ENCODE measurements at regions not wholly inside any gene's neighbourhood (a gene's known extent, or its start where the extent isn't known, plus 50 kb on each side); places are given as distances from the start of the nearest gene placed in this dataset.
"Not testable (repeated sequence)": the region's sequence is repeated elsewhere in the genome, so short reads cannot be mapped to it uniquely, and the experiment has no call there.

- POLR2A ChIA-PET: no interaction called here
- no peak overlapping the region for H3K4me3 Mint-ChIP-seq
- no peaks in the 10 kb centered on the region for H3K27me3 Mint-ChIP-seq
- CTCF ChIA-PET: no interaction called here
- no peaks in the 10 kb centered on the region for H3K4me1 Mint-ChIP-seq
- H3K27ac Mint-ChIP-seq: no peak overlapping the region
- no peak for DNase-seq
- no peaks in the 10 kb centered on the region for H3K36me3 Mint-ChIP-seq (ENCODE audit: low read depth)
- H3K9me3 Mint-ChIP-seq: no peaks in the 10 kb centered on the region
Measured at GRCh38 chr7:91614431-91614830, 266.1 kb downstream of the MTERF1 start.

- no peaks in the 10 kb centered on the region for H3K36me3 Mint-ChIP-seq (ENCODE audit: low read depth)
- no peak overlapping the region for H3K27ac Mint-ChIP-seq
- no peak overlapping the region for H3K4me3 Mint-ChIP-seq
- ChIA-PET CTCF (no interaction called here), POLR2A (no interaction called here)
- no peaks in the 10 kb centered on the region for H3K4me1 Mint-ChIP-seq
- no peak for DNase-seq
- no peaks in the 10 kb centered on the region for H3K27me3 Mint-ChIP-seq
- peaks cover 2% of the 10 kb centered on the region for H3K9me3 Mint-ChIP-seq
Measured at GRCh38 chr7:91618776-91619765, 261.4 kb downstream of the MTERF1 start.

DNA sequence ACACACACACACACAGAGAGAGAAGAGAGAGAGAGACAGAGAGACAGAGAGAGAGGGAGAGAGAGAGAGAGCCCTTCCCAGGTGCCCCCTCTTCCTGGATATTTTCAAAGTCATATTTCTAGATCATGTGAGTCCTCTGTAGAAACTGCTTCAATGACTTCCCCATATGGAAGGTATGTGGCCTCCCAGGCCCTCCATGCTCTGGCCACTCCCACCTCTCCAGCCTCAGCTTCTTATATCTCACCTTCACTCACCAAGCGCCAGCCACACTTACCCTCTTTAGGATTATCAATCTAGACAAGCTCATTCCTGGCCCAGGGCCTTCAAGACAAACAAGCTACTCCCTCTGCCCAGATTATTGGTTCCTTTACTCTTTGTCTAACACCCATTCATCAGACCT lies 259.7 kb downstream of the MTERF1 start:
- Mint-ChIP-seq H3K9me3 (peaks cover 5% of the 10 kb centered on the region), H3K4me3 (no peak overlapping the region), H3K36me3 (ENCODE audit: low read depth) (no peaks in the 10 kb centered on the region), H3K4me1 (no peaks in the 10 kb centered on the region), H3K27ac (no peak overlapping the region), H3K27me3 (no peaks in the 10 kb centered on the region)
- DNase-seq: no peak
- ChIA-PET POLR2A (no interaction called here), CTCF (no interaction called here)

GRCh38 chr7:91627324-91627723 lies 253.2 kb downstream of the MTERF1 start:
- DNase-seq; H3K36me3 Mint-ChIP-seq (ENCODE audit: low read depth); POLR2A ChIA-PET; CTCF ChIA-PET; H3K27ac Mint-ChIP-seq; H3K4me3 Mint-ChIP-seq; H3K4me1 Mint-ChIP-seq; H3K27me3 Mint-ChIP-seq: not testable (repeated sequence)
- peaks cover 11% of the 10 kb centered on the region for H3K9me3 Mint-ChIP-seq

DNA sequence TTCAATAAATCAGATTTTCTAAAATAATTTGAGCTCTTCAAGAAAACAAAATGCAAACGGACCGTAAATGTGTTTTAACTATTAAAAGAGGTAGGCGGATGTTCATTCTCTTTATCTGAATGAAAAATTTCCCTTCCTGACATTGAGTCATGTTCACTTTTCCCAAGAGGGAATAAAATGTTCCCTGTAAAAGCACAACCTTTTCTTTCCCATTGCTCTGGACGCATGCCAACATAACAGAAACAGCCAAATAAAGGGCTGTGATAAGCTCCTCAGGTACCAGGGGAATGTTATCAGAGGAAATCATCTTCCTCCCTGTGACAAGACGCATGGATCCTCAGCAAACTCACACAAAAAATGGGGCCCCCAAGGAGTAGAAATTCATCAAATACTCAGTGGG lies 251.8 kb downstream of the MTERF1 start:
- Mint-ChIP-seq H3K9me3 (peaks cover 14% of the 10 kb centered on the region), H3K36me3 (ENCODE audit: low read depth) (no peaks in the 10 kb centered on the region), H3K4me3 (no peak overlapping the region), H3K4me1 (no peaks in the 10 kb centered on the region), H3K27ac (no peak overlapping the region), H3K27me3 (no peaks in the 10 kb centered on the region)
- ChIA-PET POLR2A (no interaction called here), CTCF (no interaction called here)
- DNase-seq: no peak

GRCh38 chr7:91630581-91631380 lies 249.7 kb downstream of the MTERF1 start:
- no peak overlapping the region for H3K27ac Mint-ChIP-seq
- no peak for DNase-seq
- ChIA-PET CTCF (no interaction called here), POLR2A (no interaction called here)
- H3K27me3 Mint-ChIP-seq: no peaks in the 10 kb centered on the region
- H3K36me3 Mint-ChIP-seq (ENCODE audit: low read depth): no peaks in the 10 kb centered on the region
- peaks cover 14% of the 10 kb centered on the region for H3K9me3 Mint-ChIP-seq
- H3K4me3 Mint-ChIP-seq: no peak overlapping the region
- no peaks in the 10 kb centered on the region for H3K4me1 Mint-ChIP-seq

DNA sequence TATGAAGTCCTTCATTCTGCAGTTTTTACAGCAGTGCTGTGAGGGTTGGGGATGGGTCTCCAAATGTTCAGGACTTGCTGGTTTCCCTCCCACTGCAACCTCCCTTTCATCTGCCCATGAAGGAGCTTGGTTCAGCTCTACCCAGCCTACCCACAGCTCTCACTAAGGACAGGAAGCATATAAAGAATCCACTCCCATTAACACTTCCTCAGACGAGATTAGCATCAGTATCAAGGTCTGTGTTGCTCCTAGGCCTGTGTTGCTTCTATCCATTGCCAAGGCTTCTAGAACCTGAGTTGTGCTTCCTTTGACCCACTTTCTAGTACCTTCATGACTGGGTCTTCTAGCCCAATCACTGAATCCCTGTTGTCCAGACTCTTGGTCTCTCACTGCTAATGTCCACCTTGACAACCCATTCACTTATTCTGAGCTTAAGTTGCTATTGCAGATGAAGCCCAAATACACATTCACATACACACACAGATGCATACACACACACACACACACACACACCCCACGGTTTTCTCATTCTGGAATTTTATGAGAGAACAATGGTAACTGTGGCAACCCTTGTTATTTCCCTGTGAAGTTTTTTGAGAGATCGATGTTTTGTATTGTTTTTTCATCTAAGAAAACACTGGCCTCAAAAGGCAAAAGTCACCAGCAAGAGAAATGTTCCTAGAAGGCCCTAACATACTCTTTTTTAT lies 248.1 kb downstream of the MTERF1 start:
- ChIA-PET CTCF (no interaction called here), POLR2A (no interaction called here)
- Mint-ChIP-seq H3K27ac (no peak overlapping the region), H3K4me3 (no peak overlapping the region), H3K4me1 (no peaks in the 10 kb centered on the region), H3K27me3 (no peaks in the 10 kb centered on the region), H3K36me3 (ENCODE audit: low read depth) (no peaks in the 10 kb centered on the region), H3K9me3 (peaks cover 6% of the 10 kb centered on the region)
- no peak for DNase-seq

- H3K27me3 Mint-ChIP-seq: no peaks in the 10 kb centered on the region
- no peaks in the 10 kb centered on the region for H3K36me3 Mint-ChIP-seq (ENCODE audit: low read depth)
- H3K9me3 Mint-ChIP-seq: peaks cover 6% of the 10 kb centered on the region
- no peak overlapping the region for H3K27ac Mint-ChIP-seq
- ChIA-PET CTCF (no interaction called here), POLR2A (no interaction called here)
- H3K4me3 Mint-ChIP-seq: no peak overlapping the region
- DNase-seq: no peak
- no peaks in the 10 kb centered on the region for H3K4me1 Mint-ChIP-seq
Measured at GRCh38 chr7:91633013-91633441, 247.5 kb downstream of the MTERF1 start.

DNA sequence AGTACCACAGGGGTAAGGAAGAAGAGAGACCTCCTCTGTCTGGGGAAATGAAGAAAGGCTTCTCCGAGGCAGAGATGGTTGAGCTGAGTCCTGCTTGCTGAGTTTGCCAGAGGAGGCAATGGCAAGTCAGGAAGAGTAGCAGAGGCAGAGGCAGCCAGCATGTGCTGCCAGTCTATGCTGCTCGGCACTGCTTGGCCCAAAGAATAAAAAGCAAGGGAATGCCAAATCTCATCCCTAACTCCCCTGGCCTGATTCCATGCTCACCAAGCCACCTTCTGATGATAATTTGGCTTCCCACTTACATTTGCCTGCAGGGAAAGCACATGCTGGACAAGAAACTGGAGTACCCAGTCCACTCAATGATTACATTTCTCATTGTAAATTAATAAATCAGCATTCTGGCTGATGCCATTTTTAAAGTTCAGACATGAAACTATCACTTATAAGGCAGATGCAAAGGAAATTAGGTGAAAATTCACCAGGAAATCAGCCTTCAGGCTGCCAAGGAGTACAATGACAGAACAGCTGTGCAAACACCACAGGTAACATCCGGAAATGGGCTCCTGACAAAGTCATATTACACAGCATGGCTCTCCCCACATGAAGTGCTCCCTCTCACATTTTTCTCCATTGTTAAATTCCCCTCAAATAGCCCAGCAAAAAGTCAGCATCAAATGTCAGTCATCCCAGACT lies 245.9 kb downstream of the MTERF1 start:
- Mint-ChIP-seq H3K27me3 (no peaks in the 10 kb centered on the region), H3K4me3 (no peak overlapping the region), H3K4me1 (no peaks in the 10 kb centered on the region), H3K36me3 (ENCODE audit: low read depth) (no peaks in the 10 kb centered on the region), H3K9me3 (peaks cover 6% of the 10 kb centered on the region), H3K27ac (no peak overlapping the region)
- no peak for DNase-seq
- ChIA-PET CTCF (no interaction called here), POLR2A (no interaction called here)

- H3K4me1 Mint-ChIP-seq: no peaks in the 10 kb centered on the region
- peaks cover 6% of the 10 kb centered on the region for H3K9me3 Mint-ChIP-seq
- no peak overlapping the region for H3K27ac Mint-ChIP-seq
- POLR2A ChIA-PET: no interaction called here
- CTCF ChIA-PET: no interaction called here
- H3K27me3 Mint-ChIP-seq: no peaks in the 10 kb centered on the region
- DNase-seq: no peak
- no peaks in the 10 kb centered on the region for H3K36me3 Mint-ChIP-seq (ENCODE audit: low read depth)
- H3K4me3 Mint-ChIP-seq: no peak overlapping the region
Measured at GRCh38 chr7:91636129-91636724, 244.3 kb downstream of the MTERF1 start.

DNA sequence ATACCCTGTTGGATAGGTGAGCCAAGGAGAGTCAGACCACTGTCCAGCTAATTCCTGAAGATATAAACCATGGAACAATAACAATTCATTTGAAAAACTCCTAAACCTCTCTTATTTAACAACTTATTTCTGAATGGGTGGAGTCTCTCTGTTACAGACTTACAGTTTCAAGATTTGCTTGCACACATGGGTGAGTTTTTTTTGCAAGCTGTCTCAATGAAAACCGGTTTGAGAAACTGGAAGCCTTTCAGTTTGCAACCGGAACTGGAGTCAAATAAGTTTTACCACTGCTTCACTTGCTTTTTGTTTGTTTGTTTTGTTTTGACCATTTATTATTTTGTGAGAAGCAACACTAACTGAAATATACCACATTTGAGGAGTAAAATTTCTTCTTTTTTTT lies 243.8 kb downstream of the MTERF1 start:
- CTCF ChIA-PET: no interaction called here
- Mint-ChIP-seq H3K27ac (no peak overlapping the region), H3K4me3 (no peak overlapping the region), H3K4me1 (no peaks in the 10 kb centered on the region), H3K36me3 (ENCODE audit: low read depth) (no peaks in the 10 kb centered on the region), H3K27me3 (no peaks in the 10 kb centered on the region), H3K9me3 (peaks cover 6% of the 10 kb centered on the region)
- DNase-seq: no peak
- POLR2A ChIA-PET: no interaction called here

DNA sequence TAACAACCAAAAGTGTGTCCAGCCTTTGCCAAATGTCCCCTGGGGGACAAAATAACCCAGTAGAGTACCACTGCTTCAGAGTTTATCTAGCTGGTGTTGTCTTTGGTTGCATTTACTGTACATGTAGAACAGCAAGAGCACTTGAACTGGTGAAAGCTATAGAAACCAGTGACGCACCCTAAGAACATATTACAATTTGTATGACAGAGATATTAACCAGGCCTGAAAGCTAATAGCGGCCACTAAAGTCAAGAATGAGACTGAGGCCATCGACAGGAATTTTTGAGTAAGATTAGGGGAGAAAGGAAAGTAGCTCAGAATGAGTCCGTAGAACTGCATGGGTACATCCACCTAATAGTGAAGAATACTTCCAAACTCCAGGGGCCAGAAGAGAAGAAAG lies 236.2 kb downstream of the MTERF1 start:
- Mint-ChIP-seq H3K27me3 (no peaks in the 10 kb centered on the region), H3K9me3 (no peaks in the 10 kb centered on the region), H3K4me1 (no peaks in the 10 kb centered on the region), H3K4me3 (no peak overlapping the region), H3K36me3 (ENCODE audit: low read depth) (no peaks in the 10 kb centered on the region), H3K27ac (no peak overlapping the region)
- DNase-seq: no peak
- ChIA-PET CTCF (no interaction called here), POLR2A (no interaction called here)

GRCh38 chr7:91645542-91645941 lies 235.0 kb downstream of the MTERF1 start:
- no peak for DNase-seq
- no peak overlapping the region for H3K27ac Mint-ChIP-seq
- H3K36me3 Mint-ChIP-seq (ENCODE audit: low read depth): no peaks in the 10 kb centered on the region
- ChIA-PET CTCF (no interaction called here), POLR2A (no interaction called here)
- H3K4me1 Mint-ChIP-seq: no peaks in the 10 kb centered on the region
- no peak overlapping the region for H3K4me3 Mint-ChIP-seq
- H3K27me3 Mint-ChIP-seq: no peaks in the 10 kb centered on the region
- no peaks in the 10 kb centered on the region for H3K9me3 Mint-ChIP-seq

Measured in activated CD4-positive, alpha-beta memory T cell treated with anti-CD3 and anti-CD28 coated beads, Interleukin-2, amount 10 ng/mL, durations not matched to agents 7 days and 5 days (primary cell).